HepG2 (cell line): ENCODE measurements at regions not wholly inside any gene's neighbourhood (a gene's known extent, or its start where the extent isn't known, plus 50 kb on each side); places are given as distances from the start of the nearest gene placed in this dataset.

Experiments used
- ATAC-seq: fragments of 200-7000 bp; cut with Tn5 transposase; 3 replicates; pipeline ENCODE4 v1.9.1; 2020; ENCODE audit warnings: mild to moderate bottlenecking, moderate library complexity
- BruUV-seq: library from RNA; stranded (reverse); fragments of 400-500 nt; replicated peaks from 2 replicates; lab custom pipeline; 2021; lab: Mats Ljungman, UMichigan
- CTCF ChIA-PET: fragments of 300-600 bp; formaldehyde crosslinking; extraction: SDS; loops from one replicate; lab custom pipeline; 2021; ENCODE audit warnings: low total read pairs, inconsistent platforms, low intra/inter-chr PET ratio; lab: Yijun Ruan, JAX
- POLR2A ChIA-PET: fragments of 350-600 bp; sonication (Branson Sonifier 250); formaldehyde crosslinking; loops from one replicate; lab custom pipeline; 2020; ENCODE audit warnings: antibody characterized with exemption, inconsistent platforms; lab: Yijun Ruan, JAX
- DNase-seq: peaks from one replicate; pipeline ENCODE4 v3.0.0-alpha.2; 2015; ENCODE audit warnings: low spot score
- FAIRE-seq: peaks from 3 replicates; lab custom pipeline; 2011; peaks lifted over from hg19 to GRCh38; lab: Jason Lieb, UNC
- H2AFZ ChIP-seq: one replicate; pipeline ENCODE4 v1.6.1; 2011; ENCODE audit warnings: low read length, inconsistent platforms
- H3K27ac ChIP-seq: fragments of 300-600 bp; 3 replicates; pipeline ENCODE4 v1.8.0; 2011; ENCODE audit warnings: mixed run types, mild to moderate bottlenecking, mixed read lengths, low read length, inconsistent platforms; ENCODE audit not compliant: insufficient read depth; ENCODE audit errors: extremely low read length
- H3K27me3 ChIP-seq, 2 experiments: fragments of 200-600 bp in 1 of 2; 2 replicates in 1 of 2; 3 replicates in 1 of 2; pipeline versions ENCODE4 v1.6.0 to v1.8.0; 2011; ENCODE audit warnings: low read length in 2 of 2, mild to moderate bottlenecking in 2 of 2, moderate library complexity in 2 of 2, inconsistent platforms in 1 of 2; ENCODE audit not compliant: insufficient read depth in 2 of 2, control insufficient read depth in 1 of 2
- H3K36me3 ChIP-seq, 2 experiments: fragments of 200-600 bp in 1 of 2; replicated peaks in 1 of 2; 2 replicates in 1 of 2; 3 replicates in 1 of 2; pipeline versions ENCODE4 v1.5.1 to v1.8.0; 2011; ENCODE audit warnings: low read length in 2 of 2, inconsistent platforms in 1 of 2; ENCODE audit not compliant: insufficient read depth in 2 of 2, control insufficient read depth in 1 of 2
- H3K4me1 ChIP-seq: 2 replicates; pipeline ENCODE4 v1.5.1; 2012; ENCODE audit warnings: low read length, inconsistent platforms; ENCODE audit not compliant: insufficient read depth
- H3K4me2 ChIP-seq: 2 replicates; pipeline ENCODE4 v1.6.0; 2011; ENCODE audit warnings: low read depth, low read length, inconsistent platforms
- H3K4me3 ChIP-seq, 3 experiments: fragments of 200-600 bp in 1 of 3; sonication (generic), shearing (Covaris generic) in 1 of 3; replicated peaks in 1 of 3; 2 replicates each; pipeline ENCODE4 v1.5.1; 2011 to 2016; ENCODE audit warnings: low read length in 3 of 3, inconsistent platforms in 2 of 3, low read depth in 2 of 3, mild to moderate bottlenecking in 2 of 3, control low read depth in 1 of 3, mixed read lengths in 1 of 3; ENCODE audit not compliant: insufficient read depth in 1 of 3
- H3K79me2 ChIP-seq: one replicate; pipeline ENCODE4 v1.6.1; 2011; ENCODE audit warnings: low read length, inconsistent platforms; ENCODE audit not compliant: insufficient read depth
- H3K9ac ChIP-seq: 2 replicates; pipeline ENCODE4 v1.6.0; 2011; ENCODE audit warnings: mild to moderate bottlenecking, low read depth, low read length, inconsistent platforms; ENCODE audit not compliant: insufficient read depth
- H3K9me3 ChIP-seq: 2 replicates; pipeline ENCODE4 v1.5.1; 2012; ENCODE audit warnings: mild to moderate bottlenecking, low read length
- H4K20me1 ChIP-seq: 2 replicates; pipeline ENCODE4 v1.6.0; 2011; ENCODE audit warnings: inconsistent platforms, mild to moderate bottlenecking, low read length, moderate library complexity; ENCODE audit not compliant: insufficient read depth
- AHR ChIP-seq: IDR thresholded peaks from 2 replicates; pipeline ENCODE4 v1.6.1; 2018; ENCODE audit warnings: missing genetic modification reagents, missing compliant biosample characterization
- EED ChIP-seq: sonication (generic); formaldehyde crosslinking; IDR thresholded peaks from 2 replicates; pipeline ENCODE4 v1.5.0; 2020; ENCODE audit warnings: mild to moderate bottlenecking, missing genetic modification reagents
- IRX3 ChIP-seq: sonication (generic); formaldehyde crosslinking; IDR thresholded peaks from 2 replicates; pipeline ENCODE4 v1.8.1; 2023; ENCODE audit warnings: mild to moderate bottlenecking, low read depth, missing genetic modification reagents, borderline replicate concordance
- JUND ChIP-seq: sonication (generic); formaldehyde crosslinking; IDR thresholded peaks from 2 replicates; pipeline ENCODE4 v1.8.0; 2022; ENCODE audit warnings: mild to moderate bottlenecking, missing genetic modification reagents
- MAZ ChIP-seq, 2 experiments: sonication (generic) in 1 of 2; formaldehyde crosslinking in 1 of 2; IDR thresholded peaks; 2 replicates each; pipeline versions ENCODE4 v1.5.0 to v1.6.1; 2012 to 2020; ENCODE audit warnings: low read depth in 2 of 2, mild to moderate bottlenecking in 2 of 2, borderline replicate concordance in 1 of 2, improper control_type of control experiment in 1 of 2, low read length in 1 of 2, missing genetic modification reagents in 1 of 2, moderate library complexity in 1 of 2
- MTA3 ChIP-seq: sonication (generic); formaldehyde crosslinking; IDR thresholded peaks from 2 replicates; pipeline ENCODE4 v1.4.0; 2020; ENCODE audit warnings: missing genetic modification reagents
- MXD4 ChIP-seq: IDR thresholded peaks from 2 replicates; pipeline ENCODE4 v1.6.1; 2016; ENCODE audit warnings: mild to moderate bottlenecking, missing biosample characterization, missing genetic modification reagents
- PAX8 ChIP-seq: sonication (generic); formaldehyde crosslinking; IDR thresholded peaks from 2 replicates; pipeline ENCODE4 v1.8.0; 2022; ENCODE audit warnings: mild to moderate bottlenecking, missing genetic modification reagents, borderline replicate concordance
- PHF20 ChIP-seq: sonication (generic); formaldehyde crosslinking; IDR thresholded peaks from 2 replicates; pipeline ENCODE4 v1.5.0; 2020; ENCODE audit warnings: mild to moderate bottlenecking, missing genetic modification reagents
- RELA ChIP-seq: sonication (generic); formaldehyde crosslinking; IDR thresholded peaks from 2 replicates; pipeline ENCODE4 v1.4.0; 2020; ENCODE audit warnings: missing genetic modification reagents
- SP2 ChIP-seq: sonication (generic); formaldehyde crosslinking; IDR thresholded peaks from 2 replicates; pipeline ENCODE4 v1.5.1; 2020; ENCODE audit warnings: mild to moderate bottlenecking, missing genetic modification reagents
- SRSF4 ChIP-seq: fragments of 200-400 bp; formaldehyde crosslinking; IDR thresholded peaks from one replicate; pipeline ENCODE4 v1.6.1; 2018; ENCODE audit warnings: mild to moderate bottlenecking, low read depth, low read length, moderate library complexity; ENCODE audit not compliant: poor library complexity, severe bottlenecking
- TSC22D2 ChIP-seq: sonication (generic); formaldehyde crosslinking; IDR thresholded peaks from 2 replicates; pipeline ENCODE4 v1.5.1; 2020; ENCODE audit warnings: missing genetic modification reagents, mild to moderate bottlenecking, borderline replicate concordance
- ZNF282 ChIP-seq: fragments of 450-650 bp; IDR thresholded peaks from 2 replicates; pipeline ENCODE4 v1.6.1; 2018; ENCODE audit not compliant: partially characterized antibody
- ZNF34 ChIP-seq: sonication (generic); formaldehyde crosslinking; IDR thresholded peaks from 2 replicates; pipeline ENCODE4 v1.4.0; 2020; ENCODE audit warnings: mild to moderate bottlenecking, missing genetic modification reagents, borderline replicate concordance
- whole genome bisulfite sequencing: methylation state at CpG from one replicate; pipeline ENCODE4 v1.1.6; 2017; ENCODE audit warnings: low lambda C conversion rate; 5-methylcytosine and 5-hydroxymethylcytosine counted together
- in situ Hi-C: cut with HindIII; loops from 2 replicates; pipeline ENCODE4 v1.10.0; 2017; ENCODE audit warnings: low pct_unique_long_range_greater_than_20kb; ENCODE audit not compliant: extremely low pct_ligation_motif_present
- intact Hi-C: fragments of 100-400 bp; cut with micrococcal nuclease; formaldehyde crosslinking; loops from one replicate; pipeline ENCODE4 v1.10.0; 2022; ENCODE audit not compliant: unreplicated experiment
- TF ChIP-seq, protein P1 (sequence below): sonication (generic); formaldehyde crosslinking; IDR thresholded peaks from 2 replicates; pipeline ENCODE4; 2020; ENCODE audit warnings: missing genetic modification reagents, mild to moderate bottlenecking, borderline replicate concordance
- TF ChIP-seq, protein P2 (sequence below): sonication (generic); formaldehyde crosslinking; IDR thresholded peaks from 2 replicates; pipeline ENCODE4 v1.9.0; 2021; ENCODE audit warnings: missing genetic modification reagents, borderline replicate concordance
- TF ChIP-seq, protein P3 (sequence below): sonication (generic); formaldehyde crosslinking; IDR thresholded peaks from 2 replicates; pipeline ENCODE4 v1.5.0; 2020; ENCODE audit warnings: missing genetic modification reagents

DNA sequence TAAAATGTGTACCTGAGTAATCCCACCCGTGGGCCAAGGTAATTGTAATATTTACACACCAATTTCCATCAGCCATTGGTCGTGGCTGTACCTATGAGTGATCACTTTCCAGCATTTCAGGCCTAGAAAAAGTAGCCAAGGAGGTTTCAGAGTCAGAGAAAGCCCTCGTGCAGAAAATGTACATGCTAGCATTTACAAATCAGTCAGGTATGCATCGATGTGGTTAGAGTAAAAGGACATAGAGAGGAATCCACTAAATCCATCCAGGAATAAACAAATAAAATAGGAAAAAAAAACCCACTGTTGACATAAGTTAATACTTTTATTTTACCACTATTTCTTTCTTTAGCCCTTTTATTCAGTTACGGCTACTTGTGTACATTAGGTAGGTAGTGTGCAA is 256.8 kb downstream of the TRIML1 start (continued):
- TF ChIP-seq MAZ (IDR thresholded peaks at IDR 0.05; ENCODE audit: borderline replicate concordance, low read depth, low read length) = no peak
- TF ChIP-seq MAZ (CRISPR knock-in tag; IDR thresholded peaks at IDR 0.05; ENCODE audit: low read depth) = no peak
- TF ChIP-seq SP2 = no peak

DNA sequence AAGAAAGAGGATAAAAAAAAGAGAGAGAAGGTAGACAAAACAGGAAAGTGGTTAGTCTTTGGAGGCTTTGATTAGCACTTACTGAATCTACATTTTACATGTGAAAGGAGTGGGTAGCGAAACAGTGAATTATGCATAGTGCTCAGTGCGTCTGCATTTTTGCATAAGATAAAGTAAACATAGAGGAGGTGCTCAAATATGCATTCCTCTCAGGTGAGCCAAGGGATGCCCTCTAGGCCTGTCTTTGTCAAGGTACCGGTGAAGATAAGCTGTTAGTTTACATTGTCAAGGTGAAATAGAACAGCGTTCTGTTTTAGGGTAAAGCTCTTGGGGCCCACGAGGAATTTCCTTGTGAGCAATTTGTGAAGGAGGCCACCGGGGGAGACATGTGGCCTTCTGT is 260.6 kb downstream of the TRIML1 start:
- Histone ChIP-seq H3K9me3 (no peaks in the 10 kb centered on the region), H4K20me1 (no peaks in the 10 kb centered on the region), H3K36me3 (no peaks in the 10 kb centered on the region), H3K27me3 (no peaks in the 10 kb centered on the region), H3K27ac (no peak overlapping the region), H3K4me2 (no peak overlapping the region), H3K4me3 (no peak overlapping the region), H3K9ac (no peak overlapping the region), H2AFZ (no peak overlapping the region), H3K79me2 (no peaks in the 10 kb centered on the region), H3K4me1 (no peaks in the 10 kb centered on the region)
- DNase-seq (no peak), ATAC-seq (no peak), FAIRE-seq (no peak)
- no TSS peak for BruUV-seq
- POLR2A ChIA-PET = no interaction called here
- CTCF ChIA-PET = no interaction called here
- 22% methylated on average over 6 of the region's 6 CpGs for WGBS
- TF ChIP-seq TSC22D2 (no peak), MXD4 (CRISPR knock-in tag) (no peak), AHR (CRISPR knock-in tag) (no peak), PAX8 (CRISPR knock-in tag) (no peak), RELA (CRISPR knock-in tag) (no peak), JUND (no peak), ZNF34 (CRISPR knock-in tag) (no peak), PHF20 (CRISPR knock-in tag) (no peak), SRSF4 (no peak), MTA3 (CRISPR knock-in tag) (no peak), EED (CRISPR knock-in tag) (no peak), IRX3 (CRISPR knock-in tag) (no peak), ZNF282 (no peak)
- TF ChIP-seq, protein P1, sequence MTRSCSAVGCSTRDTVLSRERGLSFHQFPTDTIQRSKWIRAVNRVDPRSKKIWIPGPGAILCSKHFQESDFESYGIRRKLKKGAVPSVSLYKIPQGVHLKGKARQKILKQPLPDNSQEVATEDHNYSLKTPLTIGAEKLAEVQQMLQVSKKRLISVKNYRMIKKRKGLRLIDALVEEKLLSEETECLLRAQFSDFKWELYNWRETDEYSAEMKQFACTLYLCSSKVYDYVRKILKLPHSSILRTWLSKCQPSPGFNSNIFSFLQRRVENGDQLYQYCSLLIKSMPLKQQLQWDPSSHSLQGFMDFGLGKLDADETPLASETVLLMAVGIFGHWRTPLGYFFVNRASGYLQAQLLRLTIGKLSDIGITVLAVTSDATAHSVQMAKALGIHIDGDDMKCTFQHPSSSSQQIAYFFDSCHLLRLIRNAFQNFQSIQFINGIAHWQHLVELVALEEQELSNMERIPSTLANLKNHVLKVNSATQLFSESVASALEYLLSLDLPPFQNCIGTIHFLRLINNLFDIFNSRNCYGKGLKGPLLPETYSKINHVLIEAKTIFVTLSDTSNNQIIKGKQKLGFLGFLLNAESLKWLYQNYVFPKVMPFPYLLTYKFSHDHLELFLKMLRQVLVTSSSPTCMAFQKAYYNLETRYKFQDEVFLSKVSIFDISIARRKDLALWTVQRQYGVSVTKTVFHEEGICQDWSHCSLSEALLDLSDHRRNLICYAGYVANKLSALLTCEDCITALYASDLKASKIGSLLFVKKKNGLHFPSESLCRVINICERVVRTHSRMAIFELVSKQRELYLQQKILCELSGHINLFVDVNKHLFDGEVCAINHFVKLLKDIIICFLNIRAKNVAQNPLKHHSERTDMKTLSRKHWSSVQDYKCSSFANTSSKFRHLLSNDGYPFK (CRISPR knock-in tag) = no peak
- TF ChIP-seq, protein P2, sequence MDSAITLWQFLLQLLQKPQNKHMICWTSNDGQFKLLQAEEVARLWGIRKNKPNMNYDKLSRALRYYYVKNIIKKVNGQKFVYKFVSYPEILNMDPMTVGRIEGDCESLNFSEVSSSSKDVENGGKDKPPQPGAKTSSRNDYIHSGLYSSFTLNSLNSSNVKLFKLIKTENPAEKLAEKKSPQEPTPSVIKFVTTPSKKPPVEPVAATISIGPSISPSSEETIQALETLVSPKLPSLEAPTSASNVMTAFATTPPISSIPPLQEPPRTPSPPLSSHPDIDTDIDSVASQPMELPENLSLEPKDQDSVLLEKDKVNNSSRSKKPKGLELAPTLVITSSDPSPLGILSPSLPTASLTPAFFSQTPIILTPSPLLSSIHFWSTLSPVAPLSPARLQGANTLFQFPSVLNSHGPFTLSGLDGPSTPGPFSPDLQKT (CRISPR knock-in tag) = no peak
- TF ChIP-seq, protein P3, sequence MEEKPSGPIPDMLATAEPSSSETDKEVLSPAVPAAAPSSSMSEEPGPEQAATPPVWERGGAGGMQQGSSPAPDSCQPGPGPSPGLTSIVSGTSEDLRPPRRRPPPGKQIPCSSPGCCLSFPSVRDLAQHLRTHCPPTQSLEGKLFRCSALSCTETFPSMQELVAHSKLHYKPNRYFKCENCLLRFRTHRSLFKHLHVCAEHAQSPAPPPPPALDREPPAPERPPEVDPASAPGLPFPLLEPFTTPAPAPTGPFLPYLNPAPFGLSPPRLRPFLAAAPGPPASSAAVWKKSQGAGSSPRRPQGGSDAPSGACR (CRISPR knock-in tag) = no peak
- intact Hi-C loops (no loop called here), in situ Hi-C loops (no loop called here)
